ENCODE measurements at regions not wholly inside any gene's neighbourhood (a gene's known extent, or its start where the extent isn't known, plus 50 kb on each side); places are given as distances from the start of the nearest gene placed in this dataset.

GRCh38 chr3:117191245-117191644, 481.7 kb downstream of the TUSC7 start:
- H3K27ac ChIP-seq (ENCODE audit: low read depth, low read length), result no peak overlapping the region

GRCh38 chr3:117192888-117193287, 483.3 kb downstream of the TUSC7 start:
- Mint-ChIP-seq H3K9me3 (ENCODE audit: unreplicated experiment) (no peaks in the 10 kb centered on the region), H3K4me3 (ENCODE audit: unreplicated experiment) (no peak overlapping the region), H3K27ac (ENCODE audit: unreplicated experiment) (no peak overlapping the region), H3K27me3 (ENCODE audit: low read depth, unreplicated experiment) (no peaks in the 10 kb centered on the region), H3K4me1 (ENCODE audit: low read depth, unreplicated experiment) (no peaks in the 10 kb centered on the region), H3K36me3 (ENCODE audit: low read depth, unreplicated experiment) (no peaks in the 10 kb centered on the region)
- Histone ChIP-seq H3K4me1 (ENCODE audit: insufficient read depth, low read length) (no peaks in the 10 kb centered on the region), H3K4me2 (ENCODE audit: low read length) (no peak overlapping the region), H4K20me1 (ENCODE audit: insufficient read depth, low read length) (no peaks in the 10 kb centered on the region), H3K27me3 (ENCODE audit: insufficient read depth, low read length) (no peaks in the 10 kb centered on the region), H3K27ac (ENCODE audit: low read depth, low read length) (no peak overlapping the region), H3K36me3 (ENCODE audit: insufficient read depth, low read length) (no peaks in the 10 kb centered on the region), H2AFZ (ENCODE audit: low read depth, low read length) (no peak overlapping the region), H3K9ac (ENCODE audit: low read length) (no peak overlapping the region), H3K4me3 (ENCODE audit: insufficient read depth, low read depth, low read length) (no peak overlapping the region), H3K9me3 (ENCODE audit: insufficient read depth, low read depth, low read length) (no peaks in the 10 kb centered on the region), H3K79me2 (ENCODE audit: insufficient read depth, low read length) (no peaks in the 10 kb centered on the region)
- TF ChIP-seq CTCF (IDR thresholded peaks at IDR 0.05; ENCODE audit: insufficient read depth, low read depth, low read length), result no peak
- TF ChIP-seq EZH2 (IDR thresholded peaks at IDR 0.05; ENCODE audit: insufficient read depth, low read length), result no peak
- FAIRE-seq, result no peak
- no peak for DNase-seq (ENCODE audit: low read depth)

More at GRCh38 chr3:117191245-117191644, 481.7 kb downstream of the TUSC7 start:
- Mint-ChIP-seq H3K27me3 (ENCODE audit: low read depth, unreplicated experiment) (no peaks in the 10 kb centered on the region), H3K27ac (ENCODE audit: unreplicated experiment) (no peak overlapping the region), H3K36me3 (ENCODE audit: low read depth, unreplicated experiment) (no peaks in the 10 kb centered on the region), H3K9me3 (ENCODE audit: unreplicated experiment) (no peaks in the 10 kb centered on the region), H3K4me3 (ENCODE audit: unreplicated experiment) (no peak overlapping the region), H3K4me1 (ENCODE audit: low read depth, unreplicated experiment) (no peaks in the 10 kb centered on the region)
- Histone ChIP-seq H3K9ac (ENCODE audit: low read length) (no peak overlapping the region), H3K27me3 (ENCODE audit: insufficient read depth, low read length) (no peaks in the 10 kb centered on the region), H2AFZ (ENCODE audit: low read depth, low read length) (no peak overlapping the region), H3K36me3 (ENCODE audit: insufficient read depth, low read length) (no peaks in the 10 kb centered on the region), H3K4me1 (ENCODE audit: insufficient read depth, low read length) (no peaks in the 10 kb centered on the region), H3K9me3 (ENCODE audit: insufficient read depth, low read depth, low read length) (no peaks in the 10 kb centered on the region), H3K4me2 (ENCODE audit: low read length) (no peak overlapping the region), H3K79me2 (ENCODE audit: insufficient read depth, low read length) (no peaks in the 10 kb centered on the region), H4K20me1 (ENCODE audit: insufficient read depth, low read length) (no peaks in the 10 kb centered on the region), H3K4me3 (ENCODE audit: insufficient read depth, low read depth, low read length) (no peak overlapping the region)
- FAIRE-seq (no peak), DNase-seq (ENCODE audit: low read depth) (no peak)
- TF ChIP-seq EZH2 (IDR thresholded peaks at IDR 0.05; ENCODE audit: insufficient read depth, low read length) (no peak), CTCF (IDR thresholded peaks at IDR 0.05; ENCODE audit: insufficient read depth, low read depth, low read length) (no peak)

DNA sequence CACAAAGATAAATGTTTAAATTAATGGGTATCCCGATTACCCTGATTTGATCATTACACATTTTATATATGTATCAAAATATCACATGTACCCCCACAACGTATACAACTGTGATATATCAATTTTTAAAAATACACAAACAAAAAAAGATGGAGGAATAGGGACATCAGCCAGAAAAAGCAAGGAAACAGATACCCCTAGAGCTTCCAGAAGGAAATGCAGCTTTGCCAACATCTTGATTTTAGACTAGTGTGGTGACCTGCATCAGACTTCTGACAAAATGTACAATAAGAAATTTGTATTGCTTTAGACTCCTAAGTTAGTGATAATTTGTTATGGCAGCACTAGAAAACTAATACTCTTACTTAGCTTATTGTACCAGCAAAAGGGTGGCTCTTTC, 483.8 kb downstream of the TUSC7 start:
- TF ChIP-seq CTCF (IDR thresholded peaks at IDR 0.05; ENCODE audit: insufficient read depth, low read depth, low read length) (peak; percentile 30), EZH2 (IDR thresholded peaks at IDR 0.05; ENCODE audit: insufficient read depth, low read length) (no peak)
- Histone ChIP-seq H3K9me3 (ENCODE audit: insufficient read depth, low read depth, low read length) (no peaks in the 10 kb centered on the region), H3K79me2 (ENCODE audit: insufficient read depth, low read length) (no peaks in the 10 kb centered on the region), H3K4me2 (ENCODE audit: low read length) (no peak overlapping the region), H3K4me1 (ENCODE audit: insufficient read depth, low read length) (no peaks in the 10 kb centered on the region), H3K27me3 (ENCODE audit: insufficient read depth, low read length) (no peaks in the 10 kb centered on the region), H3K9ac (ENCODE audit: low read length) (no peak overlapping the region), H3K36me3 (ENCODE audit: insufficient read depth, low read length) (no peaks in the 10 kb centered on the region), H2AFZ (ENCODE audit: low read depth, low read length) (no peak overlapping the region), H3K27ac (ENCODE audit: low read depth, low read length) (no peak overlapping the region), H4K20me1 (ENCODE audit: insufficient read depth, low read length) (no peaks in the 10 kb centered on the region), H3K4me3 (ENCODE audit: insufficient read depth, low read depth, low read length) (no peak overlapping the region)
- DNase-seq (ENCODE audit: low read depth) (no peak), FAIRE-seq (no peak)
- Mint-ChIP-seq H3K27me3 (ENCODE audit: low read depth, unreplicated experiment) (no peaks in the 10 kb centered on the region), H3K9me3 (ENCODE audit: unreplicated experiment) (no peaks in the 10 kb centered on the region), H3K4me1 (ENCODE audit: low read depth, unreplicated experiment) (no peaks in the 10 kb centered on the region), H3K27ac (ENCODE audit: unreplicated experiment) (no peak overlapping the region), H3K36me3 (ENCODE audit: low read depth, unreplicated experiment) (no peaks in the 10 kb centered on the region), H3K4me3 (ENCODE audit: unreplicated experiment) (no peak overlapping the region)

Measured in astrocyte (in vitro differentiated cells and primary cell).